ENCODE measurements at regions not wholly inside any gene's neighbourhood (a gene's known extent, or its start where the extent isn't known, plus 50 kb on each side); places are given as distances from the start of the nearest gene placed in this dataset.

GRCh38 chr6:9131201-9131600 is 695.9 kb upstream of the SLC35B3 start:
- no peak for TF ChIP-seq TCF12 (IDR thresholded peaks at IDR 0.05; ENCODE audit: low read depth)
- no peak for TF ChIP-seq RAD21 (IDR thresholded peaks at IDR 0.05; ENCODE audit: low read depth)
- TF ChIP-seq REST (IDR thresholded peaks at IDR 0.05; ENCODE audit: low read depth) = no peak

GRCh38 chr6:9128970-9129369 is 693.6 kb upstream of the SLC35B3 start:
- TF ChIP-seq USF1 (IDR thresholded peaks at IDR 0.05) (no peak), TCF12 (IDR thresholded peaks at IDR 0.05; ENCODE audit: low read depth) (no peak), MAX (IDR thresholded peaks at IDR 0.05) (no peak), REST (IDR thresholded peaks at IDR 0.05; ENCODE audit: low read depth) (no peak), EP300 (IDR thresholded peaks at IDR 0.05; ENCODE audit: borderline replicate concordance) (no peak), TEAD4 (IDR thresholded peaks at IDR 0.05) (no peak), YY1 (IDR thresholded peaks at IDR 0.05; ENCODE audit: low read depth) (no peak), ZBTB7A (IDR thresholded peaks at IDR 0.05; ENCODE audit: low read depth) (no peak), TAF1 (IDR thresholded peaks at IDR 0.05; ENCODE audit: low read depth) (no peak), CREB1 (IDR thresholded peaks at IDR 0.05; ENCODE audit: low read depth) (no peak)

- TF ChIP-seq CEBPB (IDR thresholded peaks at IDR 0.05) = no peak
- TF ChIP-seq TAF1 (IDR thresholded peaks at IDR 0.05; ENCODE audit: low read depth) = no peak
- TF ChIP-seq YY1 (IDR thresholded peaks at IDR 0.05; ENCODE audit: low read depth) = no peak
- TF ChIP-seq ZBTB7A (IDR thresholded peaks at IDR 0.05; ENCODE audit: low read depth) = no peak
- TF ChIP-seq NFIC (IDR thresholded peaks at IDR 0.05) = no peak
- TF ChIP-seq TEAD4 (IDR thresholded peaks at IDR 0.05) = no peak
- no peak for TF ChIP-seq USF1 (IDR thresholded peaks at IDR 0.05)
- TF ChIP-seq FOXM1 (IDR thresholded peaks at IDR 0.05; ENCODE audit: borderline replicate concordance, low read depth) = no peak
- TF ChIP-seq TCF12 (IDR thresholded peaks at IDR 0.05; ENCODE audit: low read depth) = no peak
- TF ChIP-seq EGR1 (IDR thresholded peaks at IDR 0.05) = no peak
- no peak for TF ChIP-seq MAX (IDR thresholded peaks at IDR 0.05)
- TF ChIP-seq EP300 (IDR thresholded peaks at IDR 0.05; ENCODE audit: borderline replicate concordance) = no peak
- no peak for TF ChIP-seq REST (IDR thresholded peaks at IDR 0.05; ENCODE audit: low read depth)
- no peak for TF ChIP-seq CREB1 (IDR thresholded peaks at IDR 0.05; ENCODE audit: low read depth)
- no peak for TF ChIP-seq RAD21 (IDR thresholded peaks at IDR 0.05; ENCODE audit: low read depth)
Observed at GRCh38 chr6:9126878-9127560, 691.7 kb upstream of the SLC35B3 start.

- TF ChIP-seq RAD21 (IDR thresholded peaks at IDR 0.05; ENCODE audit: low read depth) (no peak), FOXM1 (IDR thresholded peaks at IDR 0.05; ENCODE audit: borderline replicate concordance, low read depth) (no peak), ZBTB7A (IDR thresholded peaks at IDR 0.05; ENCODE audit: low read depth) (no peak), TCF12 (IDR thresholded peaks at IDR 0.05; ENCODE audit: low read depth) (no peak), TEAD4 (IDR thresholded peaks at IDR 0.05) (no peak), MAX (IDR thresholded peaks at IDR 0.05) (no peak), NFIC (IDR thresholded peaks at IDR 0.05) (no peak), CEBPB (IDR thresholded peaks at IDR 0.05) (no peak), CREB1 (IDR thresholded peaks at IDR 0.05; ENCODE audit: low read depth) (no peak), EP300 (IDR thresholded peaks at IDR 0.05; ENCODE audit: borderline replicate concordance) (no peak), REST (IDR thresholded peaks at IDR 0.05; ENCODE audit: low read depth) (no peak), YY1 (IDR thresholded peaks at IDR 0.05; ENCODE audit: low read depth) (no peak), TAF1 (IDR thresholded peaks at IDR 0.05; ENCODE audit: low read depth) (no peak), EGR1 (IDR thresholded peaks at IDR 0.05) (no peak), USF1 (IDR thresholded peaks at IDR 0.05) (no peak)
Observed at GRCh38 chr6:9121549-9121948, 686.2 kb upstream of the SLC35B3 start.

Measured in Ishikawa (cell line).